M059J (cell line): ENCODE measurements at regions not wholly inside any gene's neighbourhood (a gene's known extent, or its start where the extent isn't known, plus 50 kb on each side); places are given as distances from the start of the nearest gene placed in this dataset.

Source experiments
- DNase-seq: peaks from one replicate; pipeline ENCODE4 v3.0.0-alpha.2; 2012; ENCODE audit warnings: low read depth

DNA sequence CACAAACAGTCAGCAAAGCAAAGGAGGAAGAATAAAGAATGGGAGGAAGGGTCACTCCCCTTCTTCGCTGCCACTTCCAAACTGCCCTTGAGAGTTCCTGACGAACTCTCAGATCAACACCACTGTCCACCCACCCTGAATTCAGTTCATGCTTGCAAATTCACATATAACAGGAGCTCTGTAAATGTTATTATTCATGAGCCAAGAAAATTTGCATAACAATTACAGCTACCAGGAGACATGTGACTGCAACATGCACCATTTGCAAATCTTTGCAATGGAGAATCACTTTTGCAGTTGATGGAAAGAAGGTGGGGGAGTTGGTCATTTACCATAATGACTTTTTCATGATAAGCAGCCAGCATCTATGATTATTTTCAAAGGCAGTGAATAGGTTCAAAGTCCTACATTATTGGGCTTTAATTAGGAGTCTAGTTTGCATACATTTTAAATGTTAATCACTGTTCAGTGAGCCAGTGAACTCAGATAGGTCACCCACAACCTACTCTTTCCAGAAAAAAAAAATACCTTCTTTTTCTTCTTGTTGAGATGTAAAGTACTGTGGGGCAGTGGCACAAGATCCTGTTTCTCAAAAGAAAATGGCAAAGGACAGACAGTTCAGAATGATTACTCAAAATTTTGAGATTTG, 149.7 kb downstream of the CAAP1 start:
- DNase-seq, result no peak

DNA sequence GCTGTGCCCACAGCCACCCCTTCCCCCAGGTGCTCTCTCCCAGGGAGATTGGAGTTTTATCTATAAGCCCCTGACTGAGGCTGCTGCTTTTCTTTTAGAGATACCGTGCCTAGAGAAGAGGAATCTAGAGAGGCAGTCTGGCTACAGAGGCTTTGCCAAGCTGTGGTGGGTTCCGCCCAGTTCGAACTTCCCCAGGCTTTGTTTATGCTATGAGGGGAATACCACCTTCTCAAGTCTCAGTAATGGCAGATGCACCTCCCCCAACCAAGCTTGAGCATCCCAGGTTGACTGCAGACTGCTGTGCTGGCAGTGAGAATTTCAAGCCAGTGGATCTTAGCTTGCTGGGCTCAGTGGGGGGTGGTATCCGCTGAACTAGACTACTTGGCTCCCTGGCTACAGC, 157.4 kb downstream of the CAAP1 start:
- DNase-seq, result no peak

DNA sequence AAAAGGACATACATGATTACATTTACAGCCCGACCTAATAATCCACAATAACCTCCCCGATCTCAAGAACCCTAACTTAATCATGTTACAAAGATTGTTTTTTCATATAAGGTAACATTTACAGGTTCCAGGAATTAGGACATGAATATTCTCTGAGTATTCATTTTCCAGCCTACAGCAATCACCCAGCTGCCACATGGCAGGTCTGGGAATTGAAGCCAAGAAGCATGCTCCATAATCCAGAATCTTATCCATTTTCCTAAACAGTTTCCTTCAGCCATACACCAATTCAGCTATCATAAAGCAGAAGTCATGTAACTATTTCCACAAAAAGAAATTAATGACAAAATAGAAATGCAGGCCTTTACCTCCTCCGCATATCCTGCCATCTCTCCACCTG, 163.4 kb downstream of the CAAP1 start:
- DNase-seq, result no peak

DNA sequence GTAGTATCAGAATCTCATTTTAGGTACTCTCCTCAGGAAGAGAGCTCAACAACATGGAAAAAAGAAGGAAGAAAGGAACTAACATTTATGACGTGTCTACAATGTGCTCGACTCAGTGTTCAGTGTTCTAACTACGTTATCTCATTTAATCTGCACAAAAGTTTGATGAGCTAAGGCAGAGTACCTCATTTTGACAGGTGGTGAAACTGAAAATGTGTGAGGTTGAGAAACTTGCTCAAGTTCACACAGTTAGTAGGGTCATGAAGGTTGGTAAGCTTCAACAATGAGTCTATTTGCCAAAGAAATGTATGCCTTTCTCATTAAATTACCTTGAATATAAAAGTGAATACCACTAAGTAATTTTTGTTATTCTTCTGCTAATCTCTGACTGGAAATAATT, 165.1 kb downstream of the CAAP1 start:
- no peak for DNase-seq

DNA sequence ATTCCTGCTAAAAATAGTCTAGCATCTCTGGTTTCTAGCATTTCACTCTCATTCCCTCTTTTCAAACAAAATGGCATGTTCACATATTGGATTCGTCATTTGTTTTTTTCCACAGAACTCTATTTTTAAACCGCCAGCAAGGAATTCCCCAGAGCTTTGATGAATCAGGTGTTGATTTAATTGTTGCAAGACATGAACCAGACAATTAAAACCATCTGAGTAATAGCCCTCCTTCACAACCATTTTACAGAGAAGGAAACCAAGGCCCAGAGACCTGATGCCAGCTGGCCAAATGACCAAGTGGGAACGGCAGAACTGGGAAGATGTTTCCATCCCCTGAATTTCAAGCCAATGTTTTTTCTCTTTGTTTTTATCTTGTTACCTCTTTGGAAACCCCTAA, 167.0 kb downstream of the CAAP1 start:
- peak; percentile 36 for DNase-seq

GRCh38 chr9:26723486-26723885, 169.1 kb downstream of the CAAP1 start:
- DNase-seq, result peak; percentile 60

DNA sequence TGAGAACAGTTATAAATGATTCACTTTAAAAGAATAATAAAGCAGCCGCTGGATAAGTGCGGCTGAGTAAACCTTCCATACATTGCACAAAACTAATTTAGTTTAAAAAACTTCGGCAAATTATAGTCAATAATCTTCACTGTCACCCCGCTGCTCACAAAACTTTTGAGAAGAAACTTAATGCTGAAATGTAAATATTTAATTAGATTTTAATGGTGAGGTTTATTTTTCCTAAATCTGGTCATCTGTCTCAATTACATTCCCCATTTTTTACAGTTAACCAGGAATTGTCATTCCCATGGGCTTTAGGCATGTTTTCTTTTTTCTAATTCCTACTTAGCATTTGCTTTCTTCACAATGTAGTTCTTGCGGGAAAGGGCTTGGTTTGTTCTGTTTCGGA, 169.8 kb downstream of the CAAP1 start:
- no peak for DNase-seq

DNA sequence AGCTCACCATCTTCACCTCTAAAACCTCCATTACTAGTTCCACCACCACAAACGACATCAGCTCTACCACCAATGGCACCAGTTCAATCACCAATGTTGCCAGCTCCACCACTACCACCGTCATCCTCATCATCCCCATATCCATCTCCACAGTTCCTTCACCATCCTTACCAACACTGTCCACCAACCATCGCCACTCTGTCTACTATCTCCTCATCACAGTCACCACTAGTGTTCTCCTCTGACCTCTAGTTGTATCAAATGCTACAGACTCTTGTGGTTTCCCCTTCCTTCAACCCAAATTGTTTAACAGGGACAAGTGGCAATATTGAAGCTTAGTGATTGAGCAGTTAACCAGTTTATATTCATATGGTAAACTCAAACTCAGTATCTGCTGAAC, 182.6 kb downstream of the CAAP1 start:
- no peak for DNase-seq

DNA sequence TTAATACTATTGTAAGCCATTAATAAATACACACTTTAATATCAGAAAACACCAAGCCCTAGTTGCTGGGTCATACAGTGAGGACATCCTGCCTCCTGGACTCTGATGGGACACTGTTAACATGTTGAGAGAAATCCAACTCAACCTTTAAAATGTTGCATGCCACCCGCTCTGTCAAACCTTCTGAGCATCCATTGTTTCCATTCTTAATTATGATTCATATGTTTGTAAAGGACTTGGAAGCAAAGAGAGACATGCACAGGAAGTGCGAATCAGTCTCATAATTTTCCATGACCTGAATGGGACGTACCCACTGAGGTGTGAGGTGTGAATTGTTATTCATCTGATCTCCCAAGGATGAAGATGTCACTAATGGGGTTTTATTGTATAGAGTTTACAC, 186.4 kb downstream of the CAAP1 start:
- peak; percentile 24 for DNase-seq

DNA sequence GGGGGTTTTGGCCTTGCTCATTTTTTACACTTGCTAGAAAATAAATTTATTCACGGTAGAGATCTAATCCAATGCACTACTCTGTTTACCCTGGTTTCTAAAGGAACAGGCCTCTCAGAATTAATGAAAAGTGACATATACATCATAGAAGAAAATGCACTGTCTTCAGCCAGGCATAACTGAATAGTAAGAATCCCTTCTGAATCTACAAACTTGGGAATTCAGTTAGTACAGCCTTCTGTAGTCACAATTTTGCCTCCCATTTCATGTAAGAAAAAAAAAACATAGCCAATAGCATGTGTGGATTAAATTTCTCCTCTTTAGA, 197.3 kb downstream of the CAAP1 start:
- no peak for DNase-seq

GRCh38 chr9:26694381-26695297, 198.0 kb downstream of the CAAP1 start:
- DNase-seq, result no peak

DNA sequence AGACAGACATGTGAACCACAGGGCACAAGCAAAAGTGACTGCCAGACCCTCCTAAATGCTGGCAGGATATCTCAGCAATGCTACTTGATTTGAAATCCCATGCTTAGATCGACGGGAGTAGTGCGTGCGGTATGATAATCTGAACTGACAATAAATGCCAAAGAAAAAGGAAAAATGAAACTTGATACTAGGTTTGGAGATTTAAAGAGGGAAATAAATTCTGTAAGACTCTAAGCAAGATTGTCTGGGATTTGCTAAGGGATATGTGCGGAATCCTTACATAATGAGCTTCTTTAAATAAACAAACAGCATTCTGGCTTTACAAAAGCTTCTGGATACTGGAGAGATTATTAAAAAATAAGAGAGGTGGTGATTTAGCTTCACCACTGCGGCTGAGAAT, 203.6 kb downstream of the CAAP1 start:
- no peak for DNase-seq

GRCh38 chr9:26687421-26687820, 205.2 kb downstream of the CAAP1 start:
- DNase-seq, result peak; percentile 42

DNA sequence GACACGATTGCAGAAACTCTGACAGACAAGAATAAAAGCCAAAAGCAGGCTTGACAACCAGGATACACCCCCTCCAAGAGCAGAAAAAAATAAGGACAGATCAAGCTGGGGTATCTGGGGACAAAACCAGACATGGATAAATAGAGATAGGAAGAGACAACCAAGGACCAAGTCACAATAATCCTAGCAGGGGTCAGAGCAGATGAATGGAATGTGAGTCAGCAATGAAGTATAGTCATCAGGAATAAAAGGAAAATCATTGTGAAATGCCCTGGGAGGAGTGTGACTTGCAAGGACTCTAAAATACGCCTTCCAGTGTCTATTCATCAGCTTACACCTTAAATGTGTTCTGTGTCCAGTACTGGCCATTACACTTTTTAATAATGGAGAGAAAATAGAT, 206.8 kb downstream of the CAAP1 start:
- peak; percentile 60 for DNase-seq

DNA sequence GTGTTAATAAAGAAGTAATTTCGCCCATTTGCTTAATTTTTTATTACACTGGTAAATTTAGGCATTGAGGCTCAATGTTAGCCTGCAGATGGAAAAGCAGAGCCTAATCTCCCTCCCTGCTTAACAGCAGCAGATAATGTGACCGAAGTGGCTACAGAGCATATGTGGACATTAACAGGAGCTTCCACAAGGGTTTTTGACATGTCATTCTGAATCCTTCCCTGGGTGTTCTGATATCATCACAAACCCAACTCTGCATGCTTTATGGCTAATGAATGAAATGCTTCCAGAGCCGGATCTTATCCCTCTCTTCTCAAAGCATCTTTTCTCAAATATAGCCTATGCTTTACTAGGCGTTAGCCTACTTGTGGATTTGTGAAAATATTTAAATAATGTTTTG, 208.6 kb downstream of the CAAP1 start:
- no peak for DNase-seq

- DNase-seq, result no peak
These were observed 209.7 kb downstream of the CAAP1 start for GRCh38 chr9:26682796-26683496.

DNA sequence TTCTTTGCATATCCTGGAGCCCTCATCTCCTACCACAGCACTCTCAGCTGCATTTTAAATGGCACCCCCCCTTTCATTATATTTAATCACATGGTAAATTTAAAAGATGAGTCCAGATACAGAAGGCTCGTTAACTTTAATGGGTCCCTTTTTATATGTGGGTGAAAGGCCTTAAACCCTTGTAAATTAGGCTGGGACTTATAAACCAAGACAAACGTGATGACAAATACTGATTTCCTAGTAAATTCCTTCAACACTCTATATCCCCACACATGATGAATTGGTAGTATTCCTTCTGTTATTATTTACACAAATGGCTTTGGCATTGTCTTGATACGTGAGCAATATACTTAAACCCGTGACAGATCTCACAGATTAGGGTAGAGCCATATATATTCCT, 210.6 kb downstream of the CAAP1 start:
- no peak for DNase-seq

- DNase-seq, result peak; percentile 63
These were observed 214.5 kb downstream of the CAAP1 start for GRCh38 chr9:26677965-26678706.

DNA sequence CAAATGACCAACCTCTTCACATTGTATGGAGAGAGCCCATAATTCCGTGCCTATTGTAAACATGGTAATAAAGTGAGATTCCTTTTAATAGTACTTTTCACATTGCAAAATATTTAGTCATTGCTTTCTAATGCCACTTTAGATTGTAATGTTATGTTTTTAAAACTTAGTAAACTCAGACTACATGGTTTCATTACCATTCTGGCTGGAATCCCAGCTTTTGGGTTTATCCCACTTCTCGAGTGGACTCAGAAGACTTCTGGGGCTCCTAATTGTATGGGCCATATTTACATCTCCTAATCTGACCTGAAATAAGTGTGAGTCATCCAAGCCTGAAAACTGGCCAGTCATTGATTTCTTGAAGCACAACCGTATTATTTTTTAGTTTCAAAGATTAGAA, 217.6 kb downstream of the CAAP1 start:
- peak; percentile 66 for DNase-seq

DNA sequence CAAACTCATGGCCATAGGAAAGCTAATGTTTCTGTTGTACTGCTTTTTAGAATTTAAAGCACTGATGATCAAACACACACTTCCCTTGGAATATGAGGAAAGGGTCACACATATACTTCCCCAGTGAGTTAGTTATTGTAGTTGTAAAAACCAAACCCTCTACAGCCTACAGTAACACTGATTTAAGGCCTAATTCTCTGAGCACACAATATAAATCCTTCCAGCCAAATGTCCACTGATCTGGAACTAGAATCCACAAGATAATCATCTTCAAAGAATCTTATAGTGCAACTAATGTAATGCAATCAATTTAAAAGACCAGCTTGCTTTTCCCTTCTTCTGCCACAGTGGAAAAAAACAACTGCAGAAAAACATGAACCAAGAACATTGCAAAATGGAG, 219.3 kb downstream of the CAAP1 start:
- no peak for DNase-seq

DNA sequence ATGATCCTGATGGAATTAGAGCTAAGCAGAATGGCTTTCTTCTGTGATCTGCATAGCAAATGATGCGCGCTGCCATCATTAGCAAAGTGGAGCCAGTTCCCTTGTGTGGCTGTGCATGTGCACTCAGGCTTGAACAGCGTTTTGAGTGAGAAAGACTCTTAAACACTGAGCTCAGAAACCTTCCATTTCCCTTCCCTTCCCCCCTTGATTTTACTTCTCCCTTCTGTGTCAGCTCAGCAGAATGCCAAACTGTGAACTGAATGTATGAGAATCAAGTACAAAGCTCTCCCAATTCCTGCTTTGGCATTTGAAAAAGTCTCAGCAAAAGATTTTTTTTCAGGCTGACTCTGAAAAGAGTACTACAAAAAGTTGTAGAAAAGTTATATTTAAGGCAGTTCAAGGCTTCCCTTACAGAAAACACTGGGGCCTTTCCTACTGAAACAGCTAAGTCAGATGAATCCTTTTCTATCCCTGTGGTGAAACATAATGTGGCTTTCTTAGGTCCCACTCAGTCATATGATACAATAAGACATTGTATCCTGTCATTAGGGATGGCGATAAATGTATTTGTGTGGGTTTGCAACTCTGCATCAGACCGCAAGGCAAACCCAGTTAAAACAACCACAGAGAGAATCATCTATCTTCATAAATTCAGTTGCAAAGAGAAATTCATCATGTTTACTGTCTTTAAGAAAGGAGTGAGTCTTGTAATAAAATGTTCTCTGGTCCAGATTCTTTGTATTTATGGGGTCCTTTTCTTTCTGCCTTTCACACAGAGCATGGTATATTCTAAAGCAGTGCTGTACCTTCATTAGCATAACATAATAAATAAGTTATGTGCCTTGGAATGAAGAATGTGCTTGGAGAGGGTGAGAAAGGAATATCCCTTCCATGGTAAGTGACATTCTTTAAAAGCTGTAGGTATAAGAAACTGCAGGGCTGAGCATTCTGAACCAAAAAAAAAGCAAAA, 222.6 kb downstream of the CAAP1 start:
- DNase-seq, result no peak
